HG02763 (cell line): ENCODE measurements at regions not wholly inside any gene's neighbourhood (a gene's known extent, or its start where the extent isn't known, plus 50 kb on each side); places are given as distances from the start of the nearest gene placed in this dataset.

ENCODE experiments used
- ATAC-seq: cut with Tn5 transposase; IDR thresholded peaks from one replicate; pipeline ENCODE4 v1.9.1; 2021; ENCODE audit warnings: mild to moderate bottlenecking, moderate library complexity; ENCODE audit not compliant: unreplicated experiment

DNA sequence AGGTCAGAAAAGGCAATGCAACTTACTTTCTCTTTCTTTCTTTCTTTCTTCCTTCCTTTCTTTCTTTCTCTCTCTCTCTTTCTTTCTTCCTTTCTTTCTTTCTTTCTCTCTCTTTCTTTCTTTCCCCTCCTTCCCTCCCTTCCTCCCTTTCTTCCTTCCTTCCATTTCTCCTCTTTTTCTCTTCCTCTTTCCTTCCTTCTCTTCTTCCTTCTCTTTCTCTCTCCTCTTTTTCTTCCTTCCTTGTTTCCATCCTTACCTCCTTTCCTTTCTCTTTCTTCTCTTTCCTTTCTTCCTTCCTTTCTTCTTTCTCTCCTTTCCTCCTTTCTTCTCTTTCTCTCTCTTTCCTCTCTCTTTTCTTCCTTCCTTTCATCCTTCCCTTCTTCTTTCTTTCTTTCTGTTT, 819.8 kb upstream of the SOX9 start:
- no peak for ATAC-seq

DNA sequence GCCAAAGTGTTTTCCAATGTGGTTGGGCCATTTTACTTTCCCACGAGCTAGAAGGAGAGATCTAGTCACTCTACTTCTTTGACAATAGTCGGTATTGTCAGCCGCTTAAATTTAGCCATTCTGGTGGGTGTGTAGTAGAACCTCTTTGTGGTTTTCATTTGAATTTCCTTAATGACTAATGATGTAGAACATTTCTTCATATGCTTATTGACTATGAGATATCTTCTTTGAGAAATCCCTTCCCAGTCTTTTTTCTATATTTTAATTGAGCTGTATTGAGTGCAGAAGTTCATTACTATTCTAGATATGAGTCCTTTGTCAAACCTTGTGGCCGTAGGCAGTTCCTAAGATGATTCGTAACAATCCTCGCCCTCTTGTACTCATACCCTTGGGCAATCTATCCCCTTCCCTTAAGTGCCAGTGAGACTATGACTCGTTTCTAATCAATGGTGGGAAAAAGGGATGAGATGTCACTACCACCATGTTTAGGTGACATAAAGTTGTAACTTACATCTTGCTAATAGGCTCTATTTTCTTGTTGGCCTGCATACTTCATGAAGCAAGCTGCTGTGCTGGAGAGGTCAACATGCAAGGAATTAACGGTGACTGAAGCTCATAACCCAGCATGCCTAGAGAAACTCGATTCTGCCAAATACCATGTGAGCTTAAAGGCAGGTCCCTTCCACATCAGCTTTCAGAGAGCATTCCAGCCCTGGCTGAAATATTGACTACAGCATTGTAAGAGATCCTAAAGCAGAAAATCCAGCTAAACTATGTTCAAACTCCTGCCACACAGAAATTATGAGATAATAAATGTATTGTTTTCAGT, 817.9 kb upstream of the SOX9 start:
- ATAC-seq, result no peak

- ATAC-seq, result no peak
Observed at GRCh38 chr17:71304498-71305158, 816.2 kb upstream of the SOX9 start.

DNA sequence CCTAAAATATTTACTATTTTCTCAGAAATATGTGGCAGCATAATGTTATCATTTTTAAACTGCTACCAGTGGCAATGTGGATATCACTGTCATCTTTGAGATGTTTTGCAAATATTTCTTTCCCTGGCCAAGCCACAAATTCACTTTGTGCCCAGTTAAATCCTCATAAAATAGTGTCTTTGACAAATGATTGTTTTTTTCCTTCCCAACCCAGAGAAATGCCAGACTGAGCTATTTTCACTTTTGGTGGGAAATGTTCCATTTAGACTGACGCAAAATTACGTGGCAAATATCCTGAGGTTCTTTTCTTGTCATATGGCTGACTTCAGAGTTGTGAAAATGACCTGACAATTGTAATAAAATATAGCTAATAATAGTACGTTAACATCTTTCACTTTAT, 807.0 kb upstream of the SOX9 start:
- no peak for ATAC-seq

DNA sequence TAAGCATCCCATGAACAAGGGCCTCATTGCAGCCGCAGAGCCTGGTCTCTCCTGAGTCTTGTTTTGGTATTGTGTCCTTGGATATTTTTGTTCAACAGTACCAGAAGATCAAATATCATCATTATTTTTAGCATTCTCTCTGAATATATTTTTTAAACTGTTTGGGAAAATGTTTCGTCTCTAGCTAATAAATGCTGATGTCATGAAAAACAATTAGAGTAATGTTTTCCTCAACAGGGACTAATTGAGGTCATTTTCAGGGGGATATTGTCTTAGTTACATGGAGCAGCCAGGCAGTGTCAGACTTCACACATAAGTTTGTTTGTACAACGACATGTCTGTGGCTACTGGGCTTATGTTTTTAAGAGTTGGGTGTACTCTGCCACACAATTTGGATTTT, 805.3 kb upstream of the SOX9 start:
- ATAC-seq, result no peak

DNA sequence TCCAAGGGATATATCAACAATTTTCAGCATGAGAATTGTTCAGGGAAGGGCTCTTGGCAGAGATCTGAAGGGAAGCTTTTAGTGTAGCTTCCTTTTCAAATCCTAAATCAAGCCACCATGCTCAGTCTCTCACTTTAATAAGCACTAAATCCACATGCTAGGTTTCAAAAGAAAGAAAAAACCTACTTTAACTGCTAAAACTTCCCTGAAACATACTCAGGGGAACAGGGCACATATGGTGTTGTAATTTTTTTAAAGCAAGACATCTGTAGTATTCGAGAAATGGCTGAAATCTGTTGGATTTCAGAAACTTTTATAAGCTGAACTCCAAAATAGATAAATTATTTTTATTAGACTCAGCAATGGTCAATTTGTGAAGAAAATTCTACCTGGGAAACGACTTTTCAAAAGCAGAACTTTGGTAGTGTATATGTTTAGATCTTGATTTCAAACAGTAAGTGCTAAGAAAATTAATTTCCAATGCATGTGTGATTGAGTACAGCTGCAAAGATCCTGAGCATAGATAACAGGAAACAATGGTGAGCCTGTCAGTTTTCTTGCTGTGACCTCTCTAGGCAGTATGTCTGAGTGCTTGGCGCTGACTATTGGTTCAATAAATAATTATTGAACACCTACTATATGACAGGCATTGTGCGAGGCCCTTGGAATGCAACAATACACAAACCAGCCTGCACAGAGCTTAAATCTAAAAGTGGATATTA, 804.5 kb upstream of the SOX9 start:
- ATAC-seq, result no peak

DNA sequence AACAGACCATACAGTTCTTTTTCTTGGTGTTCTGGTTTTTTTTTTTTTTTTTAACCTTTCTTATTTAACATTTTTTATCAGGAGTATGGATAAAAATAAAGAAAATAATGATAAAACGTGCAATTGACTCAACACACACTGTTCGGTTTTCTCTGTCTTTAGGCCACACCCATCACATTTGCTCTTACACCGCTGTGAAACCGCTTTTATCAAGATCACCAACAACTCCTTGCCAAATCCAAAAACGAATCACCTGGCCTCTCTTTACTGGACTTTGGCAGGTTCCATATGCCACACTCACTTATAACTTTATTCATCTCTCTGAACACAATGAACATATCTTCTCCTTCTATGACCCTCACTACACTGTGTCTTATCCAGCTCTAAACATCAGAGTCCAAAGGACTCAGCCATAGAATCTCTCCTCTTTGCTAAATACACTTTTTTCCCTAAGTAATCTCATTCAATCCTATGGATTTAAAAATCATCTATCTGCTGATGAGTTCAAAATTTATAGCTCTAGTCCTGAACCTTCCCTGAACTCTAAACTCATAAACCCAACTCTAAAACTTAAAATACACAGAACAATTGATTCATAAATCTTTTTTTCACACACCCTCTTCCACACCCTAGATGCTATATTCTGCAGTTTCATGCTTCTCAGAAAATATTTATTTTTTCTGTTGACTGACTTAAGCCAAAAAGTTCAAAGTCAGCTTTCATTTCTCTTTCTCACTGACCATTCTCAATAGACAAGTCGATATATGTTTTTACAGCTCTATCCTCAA, 800.6 kb upstream of the SOX9 start:
- ATAC-seq, result no peak

- no peak for ATAC-seq
Observed at GRCh38 chr17:71325117-71325516, 795.7 kb upstream of the SOX9 start.

DNA sequence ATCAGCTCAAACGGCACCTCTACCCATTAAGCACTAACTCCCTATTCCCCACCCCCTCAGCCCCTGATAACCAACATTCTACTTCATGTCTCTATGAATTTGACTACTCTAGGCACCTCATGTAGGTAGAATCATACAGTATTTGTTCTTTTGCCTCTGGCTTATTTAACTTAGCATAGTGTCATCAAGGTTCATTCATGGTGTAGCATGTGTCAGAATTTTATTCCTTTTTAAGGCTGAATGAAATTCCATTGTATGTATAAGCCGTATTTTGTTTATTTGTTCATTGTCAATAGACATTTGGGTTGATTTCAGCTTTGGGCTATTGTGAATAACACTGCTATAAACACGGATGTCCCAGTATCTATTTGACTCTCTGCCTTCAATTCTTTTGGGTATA, 794.9 kb upstream of the SOX9 start:
- no peak for ATAC-seq

- ATAC-seq, result no peak
Observed at GRCh38 chr17:71327376-71328059, 793.3 kb upstream of the SOX9 start.

DNA sequence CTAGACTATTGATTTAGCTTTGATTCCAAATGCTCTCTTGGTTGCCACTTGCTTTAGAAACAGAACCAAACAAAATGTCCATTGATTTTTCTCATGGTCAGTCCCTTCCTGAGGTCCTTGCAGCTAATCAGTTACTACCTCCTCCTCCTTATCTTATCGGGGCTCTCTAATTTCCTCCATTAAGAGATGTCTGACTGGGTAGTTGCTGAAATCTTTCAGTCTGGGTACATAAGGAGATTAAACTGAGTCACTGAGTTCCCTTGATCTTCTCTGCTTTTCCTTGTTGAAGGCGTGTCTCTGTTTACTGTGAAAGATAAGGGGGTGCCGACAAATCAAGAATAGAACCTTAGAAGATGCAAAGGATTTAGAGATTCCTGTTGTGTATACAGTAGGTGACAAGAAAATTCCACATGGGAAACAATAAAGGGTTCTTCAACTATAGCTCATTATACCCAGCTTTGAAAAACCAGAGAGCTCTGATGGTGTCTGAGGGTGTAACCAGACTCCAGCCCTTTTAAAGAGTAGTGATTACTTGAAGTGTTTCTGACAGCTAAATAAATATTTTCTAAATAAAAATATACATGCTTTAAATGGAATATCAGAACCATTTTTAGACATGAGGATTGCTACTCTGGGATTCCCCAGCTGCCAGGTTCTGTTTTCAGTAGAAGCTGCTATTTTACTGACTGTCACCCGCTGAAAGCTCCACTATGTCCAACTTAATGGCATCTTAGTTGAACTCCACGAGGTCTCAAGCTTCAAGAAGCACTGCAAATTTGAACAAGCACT, 791.3 kb upstream of the SOX9 start:
- ATAC-seq, result no peak

GRCh38 chr17:71330099-71330375, 790.8 kb upstream of the SOX9 start:
- no peak for ATAC-seq

DNA sequence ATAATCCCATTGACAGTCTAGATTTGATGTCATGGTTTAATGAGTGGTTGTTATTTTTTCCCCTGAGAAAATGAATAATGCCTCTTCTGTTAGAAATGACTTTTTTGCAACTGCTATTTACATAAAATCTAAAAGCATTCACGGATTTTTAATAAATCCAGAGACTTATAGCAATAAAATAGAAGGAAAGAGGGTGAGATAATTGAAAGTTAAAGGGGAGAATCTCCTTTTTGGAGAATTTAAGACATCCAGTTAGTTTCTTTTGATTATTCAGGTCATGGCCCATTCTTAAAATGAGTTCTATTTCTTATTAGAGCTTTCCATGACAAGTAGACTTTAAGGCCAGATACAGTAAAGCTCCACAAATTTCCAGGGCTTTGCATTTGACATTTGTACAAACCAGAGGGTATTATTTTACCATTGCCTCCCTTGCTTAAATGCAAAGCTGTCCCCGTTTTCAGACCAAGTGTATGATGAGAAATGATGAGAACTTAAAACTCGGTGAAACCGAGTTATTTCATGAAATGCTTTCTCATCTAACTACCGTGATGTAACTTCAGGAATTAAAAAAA, 789.0 kb upstream of the SOX9 start:
- no peak for ATAC-seq

DNA sequence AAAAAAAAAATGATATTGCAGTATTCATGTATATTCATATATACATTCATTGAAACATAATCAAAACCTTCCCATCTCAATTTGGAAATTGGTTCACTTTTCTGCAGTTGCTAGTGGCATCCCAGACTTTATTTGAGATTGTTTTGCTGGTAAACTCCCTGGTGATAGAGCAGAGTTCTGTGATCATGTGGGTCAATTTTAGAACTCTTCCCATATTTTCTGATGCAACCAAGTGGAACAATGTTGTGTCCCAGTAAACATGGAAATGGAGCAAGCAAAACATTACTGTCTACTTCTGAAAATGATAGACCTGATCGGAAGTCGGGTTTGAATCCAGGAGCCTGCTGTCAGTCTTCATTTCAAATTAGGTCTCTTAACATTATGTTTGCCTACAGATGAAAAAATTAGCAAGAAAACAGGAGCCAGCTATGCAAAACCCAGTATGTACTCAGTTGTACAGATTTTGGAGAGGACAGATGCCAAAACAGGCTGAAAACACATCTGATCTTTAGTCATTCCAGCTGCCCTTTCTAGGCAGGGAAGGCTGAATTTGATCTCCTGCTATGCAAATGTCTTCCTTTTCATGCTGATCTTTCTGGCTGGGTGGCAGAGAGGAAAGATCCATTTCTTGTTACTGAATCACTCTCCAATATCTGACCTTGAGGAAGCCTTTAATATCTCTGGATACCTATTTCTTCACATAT, 786.6 kb upstream of the SOX9 start:
- no peak for ATAC-seq

- no peak for ATAC-seq
Observed at GRCh38 chr17:71335212-71335611, 785.6 kb upstream of the SOX9 start.

GRCh38 chr17:71337938-71338337, 782.9 kb upstream of the SOX9 start:
- ATAC-seq, result no peak

- no peak for ATAC-seq
Observed at GRCh38 chr17:71338396-71338795, 782.4 kb upstream of the SOX9 start.

GRCh38 chr17:71339206-71339605, 781.6 kb upstream of the SOX9 start:
- no peak for ATAC-seq

GRCh38 chr17:71342737-71343136, 778.1 kb upstream of the SOX9 start:
- no peak for ATAC-seq
